ENCODE measurements at regions not wholly inside any gene's neighbourhood (a gene's known extent, or its start where the extent isn't known, plus 50 kb on each side); places are given as distances from the start of the nearest gene placed in this dataset.

GRCh38 chr17:56710986-56711385 is 117.5 kb downstream of the NOG start:
- ChIA-PET POLR2A (no interaction called here), CTCF (interaction anchor here (1.4 to 8.9 kb wide), 3 partner anchors 9 to 119 kb away, joined by 5 to 265 read pairs (median 6); partner anchors contain the start of gene NOG)
- TF ChIP-seq, protein P1, sequence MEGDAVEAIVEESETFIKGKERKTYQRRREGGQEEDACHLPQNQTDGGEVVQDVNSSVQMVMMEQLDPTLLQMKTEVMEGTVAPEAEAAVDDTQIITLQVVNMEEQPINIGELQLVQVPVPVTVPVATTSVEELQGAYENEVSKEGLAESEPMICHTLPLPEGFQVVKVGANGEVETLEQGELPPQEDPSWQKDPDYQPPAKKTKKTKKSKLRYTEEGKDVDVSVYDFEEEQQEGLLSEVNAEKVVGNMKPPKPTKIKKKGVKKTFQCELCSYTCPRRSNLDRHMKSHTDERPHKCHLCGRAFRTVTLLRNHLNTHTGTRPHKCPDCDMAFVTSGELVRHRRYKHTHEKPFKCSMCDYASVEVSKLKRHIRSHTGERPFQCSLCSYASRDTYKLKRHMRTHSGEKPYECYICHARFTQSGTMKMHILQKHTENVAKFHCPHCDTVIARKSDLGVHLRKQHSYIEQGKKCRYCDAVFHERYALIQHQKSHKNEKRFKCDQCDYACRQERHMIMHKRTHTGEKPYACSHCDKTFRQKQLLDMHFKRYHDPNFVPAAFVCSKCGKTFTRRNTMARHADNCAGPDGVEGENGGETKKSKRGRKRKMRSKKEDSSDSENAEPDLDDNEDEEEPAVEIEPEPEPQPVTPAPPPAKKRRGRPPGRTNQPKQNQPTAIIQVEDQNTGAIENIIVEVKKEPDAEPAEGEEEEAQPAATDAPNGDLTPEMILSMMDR (IDR thresholded peaks at IDR 0.05; ENCODE audit: insufficient read depth, low read length, missing control alignments): no peak

GRCh38 chr17:56715613-56716357 is 117.9 kb downstream of the C17orf67 start:
- POLR2A ChIA-PET: interaction anchor here (0.6 to 0.7 kb wide), 2 partner anchors 9 to 122 kb away, joined by 3 to 4 read pairs; partner anchors contain the start of gene NOG
- CTCF ChIA-PET: interaction anchor here (0.6 to 8.9 kb wide), 69 partner anchors 10 to 1190 kb away, joined by 3 to 265 read pairs (median 4); partner anchors contain the start of gene NOG
- no peak for DNase-seq (ENCODE audit: low read depth, low spot score)
- TF ChIP-seq, protein P1 (IDR thresholded peaks at IDR 0.05; ENCODE audit: insufficient read depth, low read length, missing control alignments): peak; percentile 68
- no peak overlapping the region for H3K4me3 ChIP-seq (ENCODE audit: low read depth, low read length)

More at GRCh38 chr17:56710986-56711385, 117.5 kb downstream of the NOG start:
- H3K4me3 ChIP-seq (ENCODE audit: low read depth, low read length): no peak overlapping the region
- no peak for DNase-seq (ENCODE audit: low read depth, low spot score)

DNA sequence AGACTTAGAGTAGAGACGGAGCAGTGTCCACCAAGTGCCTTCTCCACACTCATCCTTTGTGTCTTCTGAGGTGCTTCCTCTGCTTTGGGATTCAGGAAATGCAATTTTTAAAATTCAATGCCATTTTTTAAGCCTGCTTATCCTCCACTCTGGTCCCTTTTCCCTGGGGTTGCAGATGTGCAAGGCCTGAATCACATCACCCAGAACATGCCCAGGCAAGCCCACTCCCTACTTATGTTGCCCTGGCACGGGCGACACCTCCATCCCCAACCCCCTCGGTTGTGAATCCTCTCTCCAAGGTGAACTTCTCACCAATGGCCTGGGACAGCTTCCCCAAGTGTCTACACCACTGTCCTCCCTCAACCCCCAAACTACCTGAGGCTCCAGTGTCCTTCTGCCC is 116.2 kb downstream of the C17orf67 start:
- ChIA-PET POLR2A (no interaction called here), CTCF (interaction anchor here (0.9 to 8.9 kb wide), 10 partner anchors 12 to 222 kb away, joined by 3 to 265 read pairs (median 26); partner anchors contain the start of gene NOG)
- TF ChIP-seq, protein P1 (IDR thresholded peaks at IDR 0.05; ENCODE audit: insufficient read depth, low read length, missing control alignments): no peak
- no peak overlapping the region for H3K4me3 ChIP-seq (ENCODE audit: low read depth, low read length)
- DNase-seq (ENCODE audit: low read depth, low spot score): no peak

GRCh38 chr17:56718515-56718914 is 115.2 kb downstream of the C17orf67 start:
- no peak for DNase-seq (ENCODE audit: low read depth, low spot score)
- POLR2A ChIA-PET: no interaction called here
- TF ChIP-seq, protein P1 (IDR thresholded peaks at IDR 0.05; ENCODE audit: insufficient read depth, low read length, missing control alignments): no peak
- CTCF ChIA-PET: interaction anchor here (0.9 to 8.9 kb wide), 5 partner anchors 9 to 139 kb away, joined by 3 to 265 read pairs (median 24); partner anchors contain the start of gene NOG
- H3K4me3 ChIP-seq (ENCODE audit: low read depth, low read length): no peak overlapping the region

DNA sequence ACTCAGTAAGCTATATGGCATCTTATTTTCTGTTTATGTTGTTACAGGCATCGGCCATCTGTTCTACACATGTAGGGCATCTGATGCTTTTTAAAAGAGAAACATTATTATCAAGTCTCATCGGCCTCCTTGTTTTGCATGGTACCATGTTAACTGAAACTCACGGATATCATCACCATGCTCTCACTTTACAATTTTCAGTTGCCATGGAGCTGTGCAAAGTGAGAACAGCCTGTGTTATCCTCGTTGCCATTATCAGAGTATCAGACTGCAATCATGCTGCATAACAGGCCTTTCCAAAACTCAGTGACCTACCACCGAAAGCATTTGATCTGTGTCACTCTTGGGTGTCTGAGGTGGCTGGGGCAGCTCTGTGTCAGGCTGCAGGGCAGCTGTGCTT is 110.3 kb downstream of the C17orf67 start:
- ChIA-PET POLR2A (no interaction called here), CTCF (interaction anchor here (0.8 to 4.1 kb wide), 3 partner anchors 7 to 57 kb away, joined by 4 to 33 read pairs (median 5); no protein-coding TSS in a partner anchor)
- H3K4me3 ChIP-seq (ENCODE audit: low read depth, low read length): no peak overlapping the region
- DNase-seq (ENCODE audit: low read depth, low spot score): no peak
- TF ChIP-seq, protein P1 (IDR thresholded peaks at IDR 0.05; ENCODE audit: insufficient read depth, low read length, missing control alignments): no peak

GRCh38 chr17:56724664-56725063 is 109.1 kb downstream of the C17orf67 start:
- POLR2A ChIA-PET: no interaction called here
- TF ChIP-seq, protein P1 (IDR thresholded peaks at IDR 0.05; ENCODE audit: insufficient read depth, low read length, missing control alignments): no peak
- no peak for DNase-seq (ENCODE audit: low read depth, low spot score)
- CTCF ChIA-PET: interaction anchor here (1.0 to 4.1 kb wide), 3 partner anchors 9 to 225 kb away, joined by 3 to 33 read pairs (median 3); no protein-coding TSS in a partner anchor
- H3K4me3 ChIP-seq (ENCODE audit: low read depth, low read length): no peak overlapping the region
